ENCODE measurements at regions not wholly inside any gene's neighbourhood (a gene's known extent, or its start where the extent isn't known, plus 50 kb on each side); places are given as distances from the start of the nearest gene placed in this dataset.

DNA sequence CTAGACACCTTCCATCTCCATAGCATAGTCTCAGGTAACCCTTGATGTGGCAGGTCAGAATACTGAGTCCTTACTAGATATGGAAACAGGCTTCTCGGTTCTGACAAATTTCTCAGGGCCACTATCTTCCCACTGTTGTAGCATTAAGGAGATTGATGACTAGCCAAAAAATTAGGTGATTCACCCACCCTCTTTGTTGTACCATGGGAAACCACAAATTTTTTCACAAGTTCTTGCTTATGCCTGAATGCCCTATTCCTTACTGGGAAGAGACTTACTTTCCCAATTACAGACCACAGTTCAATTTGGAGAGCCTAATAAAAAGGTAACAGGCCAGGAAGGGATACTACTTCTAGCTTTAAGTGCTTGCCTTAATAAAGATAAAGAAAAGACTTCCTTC is 948.8 kb downstream of the GRM8 start:
- TF ChIP-seq HDGF (IDR thresholded peaks at IDR 0.05; ENCODE audit: borderline replicate concordance) = no peak
- no peak for TF ChIP-seq SP1 (IDR thresholded peaks at IDR 0.05)
- TF ChIP-seq ZNF384 (IDR thresholded peaks at IDR 0.05) = no peak
- TF ChIP-seq FOXM1 (IDR thresholded peaks at IDR 0.05; ENCODE audit: borderline replicate concordance) = no peak
- no peak for TF ChIP-seq FOXA1 (IDR thresholded peaks at IDR 0.05)
- TF ChIP-seq TARDBP (IDR thresholded peaks at IDR 0.05) = no peak
- TF ChIP-seq BHLHE40 (IDR thresholded peaks at IDR 0.05; ENCODE audit: borderline replicate concordance) = no peak

Measured in HEK293T (cell line).